GM21526 (cell line): ENCODE measurements at regions not wholly inside any gene's neighbourhood (a gene's known extent, or its start where the extent isn't known, plus 50 kb on each side); places are given as distances from the start of the nearest gene placed in this dataset.
"Not testable (repeated sequence)": the region's sequence is repeated elsewhere in the genome, so short reads cannot be mapped to it uniquely, and the experiment has no call there.

ENCODE experiments used
- ATAC-seq: cut with Tn5 transposase; IDR thresholded peaks from one replicate; pipeline ENCODE4 v1.9.1; 2021; ENCODE audit warnings: moderate library complexity; ENCODE audit not compliant: unreplicated experiment, low FRiP score

- no peak for ATAC-seq
These were observed 185.4 kb upstream of the SEMA6A start for GRCh38 chr5:116759860-116760640.

- ATAC-seq, result no peak
These were observed 182.7 kb upstream of the SEMA6A start for GRCh38 chr5:116757326-116757725.

- no peak for ATAC-seq
These were observed 181.9 kb upstream of the SEMA6A start for GRCh38 chr5:116756531-116756930.

- ATAC-seq, result no peak
These were observed 179.9 kb upstream of the SEMA6A start for GRCh38 chr5:116754556-116754955.

- no peak for ATAC-seq
These were observed 177.1 kb upstream of the SEMA6A start for GRCh38 chr5:116751684-116752083.

GRCh38 chr5:116750631-116751580 is 176.3 kb upstream of the SEMA6A start:
- no peak for ATAC-seq

- no peak for ATAC-seq
These were observed 173.3 kb upstream of the SEMA6A start for GRCh38 chr5:116747881-116748280.

GRCh38 chr5:116746668-116747067 is 172.0 kb upstream of the SEMA6A start:
- ATAC-seq, result no peak

GRCh38 chr5:116740771-116741170 is 166.1 kb upstream of the SEMA6A start:
- no peak for ATAC-seq

GRCh38 chr5:116739571-116739970 is 164.9 kb upstream of the SEMA6A start:
- ATAC-seq, result no peak

GRCh38 chr5:116738615-116739261 is 164.1 kb upstream of the SEMA6A start:
- ATAC-seq, result no peak

- no peak for ATAC-seq
These were observed 163.6 kb upstream of the SEMA6A start for GRCh38 chr5:116738239-116738614.

GRCh38 chr5:116736671-116737070 is 162.0 kb upstream of the SEMA6A start:
- no peak for ATAC-seq

- no peak for ATAC-seq
These were observed 159.7 kb upstream of the SEMA6A start for GRCh38 chr5:116733991-116734975.

GRCh38 chr5:116732591-116732990 is 158.0 kb upstream of the SEMA6A start:
- ATAC-seq, result no peak

GRCh38 chr5:116731432-116731831 is 156.8 kb upstream of the SEMA6A start:
- ATAC-seq, result no peak

GRCh38 chr5:116730706-116731105 is 156.1 kb upstream of the SEMA6A start:
- ATAC-seq, result no peak

- ATAC-seq, result no peak
These were observed 155.6 kb upstream of the SEMA6A start for GRCh38 chr5:116730185-116730584.

GRCh38 chr5:116727248-116727647 is 152.6 kb upstream of the SEMA6A start:
- ATAC-seq, result no peak

- not testable (repeated sequence) for ATAC-seq
These were observed 151.6 kb upstream of the SEMA6A start for GRCh38 chr5:116726180-116726579.
